SJCRH30 (cell line): ENCODE measurements at regions not wholly inside any gene's neighbourhood (a gene's known extent, or its start where the extent isn't known, plus 50 kb on each side); places are given as distances from the start of the nearest gene placed in this dataset.
"Not testable (repeated sequence)": the region's sequence is repeated elsewhere in the genome, so short reads cannot be mapped to it uniquely, and the experiment has no call there.

Source experiments
- DNase-seq, 2 experiments: peaks; one replicate each; pipeline ENCODE4 v3.0.0-alpha.2; 2015 to 2020
- H3K27ac ChIP-seq: fragments of 250-450 bp; sonication (Bioruptor Pico); 2 replicates; pipeline ENCODE4 v1.5.1; 2020; ENCODE audit warnings: mild to moderate bottlenecking, moderate library complexity
- H3K27me3 ChIP-seq: fragments of 250-450 bp; sonication (Bioruptor Pico); 2 replicates; pipeline ENCODE4 v1.5.1; 2020; ENCODE audit warnings: mild to moderate bottlenecking, moderate library complexity
- H3K36me3 ChIP-seq: fragments of 250-450 bp; sonication (Bioruptor Pico); 2 replicates; pipeline ENCODE4 v1.5.1; 2020; ENCODE audit warnings: mild to moderate bottlenecking, moderate library complexity
- H3K4me1 ChIP-seq: fragments of 250-450 bp; sonication (Bioruptor Pico); 2 replicates; pipeline ENCODE4 v1.5.1; 2020; ENCODE audit warnings: mild to moderate bottlenecking, moderate library complexity
- H3K4me3 ChIP-seq: fragments of 250-450 bp; sonication (Bioruptor Pico); 2 replicates; pipeline ENCODE4 v1.5.1; 2020; ENCODE audit warnings: mild to moderate bottlenecking, moderate library complexity
- H3K9me3 ChIP-seq: fragments of 250-450 bp; sonication (Bioruptor Pico); replicated peaks from 2 replicates; pipeline ENCODE4 v1.5.1; 2020; ENCODE audit warnings: mild to moderate bottlenecking, moderate library complexity

- H3K9me3 ChIP-seq, H3K27ac ChIP-seq, H3K36me3 ChIP-seq, H3K27me3 ChIP-seq, H3K4me1 ChIP-seq, DNase-seq, H3K4me3 ChIP-seq: not testable (repeated sequence)
Measured at GRCh38 chr6:60308939-60309338, 1977.1 kb downstream of the KHDRBS2 start.
